Neural cell (in vitro differentiated cells): ENCODE measurements at regions not wholly inside any gene's neighbourhood (a gene's known extent, or its start where the extent isn't known, plus 50 kb on each side); places are given as distances from the start of the nearest gene placed in this dataset.

Experiments
- H2AFZ ChIP-seq: fragments of 200-600, 300-800 bp; sonication (generic), shearing (Covaris generic); 2 replicates; pipeline ENCODE4 v1.6.0; 2014; ENCODE audit warnings: low read depth, mild to moderate bottlenecking, antibody characterized with exemption, low read length, moderate library complexity
- H3F3A ChIP-seq: fragments of 200-600 bp; shearing (Covaris generic); 2 replicates; pipeline ENCODE4 v1.6.1; 2016; ENCODE audit warnings: mild to moderate bottlenecking, moderate library complexity, mixed read lengths, antibody characterized with exemption, low read length; ENCODE audit not compliant: insufficient read depth, poor library complexity, severe bottlenecking
- H3K27ac ChIP-seq: fragments of 200-600, 300-800 bp; sonication (generic), shearing (Covaris generic); 2 replicates; pipeline ENCODE4 v1.5.1; 2014; ENCODE audit warnings: mild to moderate bottlenecking, low read length, moderate library complexity
- H3K27me3 ChIP-seq: fragments of 300-800, 200-600 bp; sonication (generic), shearing (Covaris generic); 2 replicates; pipeline ENCODE4 v1.6.0; 2014; ENCODE audit warnings: mild to moderate bottlenecking, low read depth, low read length, moderate library complexity; ENCODE audit not compliant: insufficient read depth
- H3K36me3 ChIP-seq: fragments of 300-800, 200-600 bp; sonication (generic), shearing (Covaris generic); 2 replicates; pipeline ENCODE4 v1.5.1; 2014; ENCODE audit warnings: mild to moderate bottlenecking, antibody characterized with exemption, low read length, moderate library complexity; ENCODE audit not compliant: insufficient read depth
- H3K4me2 ChIP-seq: fragments of 300-800, 200-600 bp; sonication (generic), shearing (Covaris generic); 2 replicates; pipeline ENCODE4 v1.6.0; 2014; ENCODE audit warnings: mild to moderate bottlenecking, low read length
- H3K4me3 ChIP-seq: fragments of 300-800, 200-600 bp; sonication (generic), shearing (Covaris generic); 2 replicates; pipeline ENCODE4 v1.5.1; 2014; ENCODE audit warnings: mild to moderate bottlenecking, low read length, moderate library complexity
- H3K79me2 ChIP-seq: fragments of 200-600 bp; shearing (Covaris generic); replicated peaks from 2 replicates; pipeline ENCODE4 v1.6.0; 2014; ENCODE audit warnings: mild to moderate bottlenecking, low read length, moderate library complexity; ENCODE audit not compliant: insufficient read depth
- H3K9ac ChIP-seq: fragments of 300-800, 200-600 bp; sonication (generic), shearing (Covaris generic); 2 replicates; pipeline ENCODE4 v1.6.1; 2016; ENCODE audit warnings: mild to moderate bottlenecking, low read length, mixed read lengths
- H3K9me2 ChIP-seq: fragments of 200-600 bp; shearing (Covaris generic); 2 replicates; pipeline ENCODE4 v1.6.1; 2016; ENCODE audit warnings: mild to moderate bottlenecking, low read length, mixed read lengths; ENCODE audit not compliant: insufficient read depth
- H3K9me3 ChIP-seq: fragments of 200-600, 300-800 bp; sonication (generic), shearing (Covaris generic); 2 replicates; pipeline ENCODE4 v1.6.1; 2016; ENCODE audit warnings: mild to moderate bottlenecking, mixed run types, low read length, moderate library complexity, mixed read lengths
- H4K20me1 ChIP-seq: fragments of 200-600 bp; shearing (Covaris generic); 2 replicates; pipeline ENCODE4 v1.6.1; 2016; ENCODE audit warnings: mild to moderate bottlenecking, mixed run types; ENCODE audit not compliant: insufficient read depth
- EP300 ChIP-seq: fragments of 450-650 bp; conservative IDR thresholded peaks from 2 replicates; pipeline ENCODE4 v1.6.1; 2014; ENCODE audit warnings: antibody characterized with exemption, mild to moderate bottlenecking, moderate library complexity; ENCODE audit not compliant: poor library complexity, severe bottlenecking
- EZH2 ChIP-seq: fragments of 200-600, 300-800 bp; shearing (Covaris generic), sonication (generic); IDR thresholded peaks from 2 replicates; pipeline ENCODE4 v1.6.1; 2014; ENCODE audit warnings: antibody characterized with exemption, low read length, borderline replicate concordance, mild to moderate bottlenecking; ENCODE audit not compliant: insufficient read depth, poor library complexity, severe bottlenecking
- MXI1 ChIP-seq: fragments of 450-650 bp; conservative IDR thresholded peaks from 2 replicates; pipeline ENCODE4 v1.6.1; 2014; ENCODE audit warnings: antibody characterized with exemption, mild to moderate bottlenecking; ENCODE audit not compliant: poor library complexity, severe bottlenecking
- POLR2AphosphoS5 ChIP-seq: IDR thresholded peaks from 2 replicates; pipeline ENCODE4 v1.6.1; 2012
- RAD21 ChIP-seq: fragments of 450-650 bp; conservative IDR thresholded peaks from 2 replicates; pipeline ENCODE4 v1.6.1; 2014; ENCODE audit warnings: antibody characterized with exemption, mild to moderate bottlenecking, moderate library complexity
- REST ChIP-seq: IDR thresholded peaks from 2 replicates; pipeline ENCODE4 v1.6.1; 2012; ENCODE audit warnings: borderline replicate concordance
- SMC3 ChIP-seq: fragments of 450-650 bp; conservative IDR thresholded peaks from 2 replicates; pipeline ENCODE4 v1.6.1; 2014; ENCODE audit warnings: antibody characterized with exemption, mild to moderate bottlenecking, moderate library complexity; ENCODE audit not compliant: poor library complexity
- TAF1 ChIP-seq: IDR thresholded peaks from 2 replicates; pipeline ENCODE4 v1.6.1; 2012; ENCODE audit warnings: low read depth

- no peak for TF ChIP-seq SMC3
- TF ChIP-seq REST = no peak
- TF ChIP-seq EP300 = no peak
- TF ChIP-seq MXI1 = no peak
- no peak for TF ChIP-seq POLR2AphosphoS5
- TF ChIP-seq TAF1 = no peak
- no peak for TF ChIP-seq RAD21
- Histone ChIP-seq H3K9me2 (no peaks in the 10 kb centered on the region), H3K36me3 (no peaks in the 10 kb centered on the region), H3K27ac (no peak overlapping the region), H3K27me3 (no peaks in the 10 kb centered on the region), H3K9me3 (no peaks in the 10 kb centered on the region), H3K9ac (no peak overlapping the region), H3K4me2 (no peak overlapping the region), H4K20me1 (no peaks in the 10 kb centered on the region), H3K79me2 (no peaks in the 10 kb centered on the region), H3F3A (no peaks in the 10 kb centered on the region), H3K4me3 (no peak overlapping the region), H2AFZ (no peak overlapping the region)
Observed at GRCh38 chr6:144856622-144857021, 571.5 kb downstream of the UTRN start.

GRCh38 chr6:144857086-144857485, 572.0 kb downstream of the UTRN start:
- no peaks in the 10 kb centered on the region for H3K79me2 ChIP-seq
- H3K27me3 ChIP-seq = no peaks in the 10 kb centered on the region
- no peak overlapping the region for H3K9ac ChIP-seq
- H3K9me2 ChIP-seq = no peaks in the 10 kb centered on the region
- H2AFZ ChIP-seq = no peak overlapping the region
- TF ChIP-seq EZH2 = no peak
- no peak for TF ChIP-seq REST
- no peak overlapping the region for H3K4me3 ChIP-seq
- H3K36me3 ChIP-seq = no peaks in the 10 kb centered on the region
- no peaks in the 10 kb centered on the region for H4K20me1 ChIP-seq
- H3K9me3 ChIP-seq = no peaks in the 10 kb centered on the region
- no peaks in the 10 kb centered on the region for H3F3A ChIP-seq
- no peak overlapping the region for H3K4me2 ChIP-seq
- H3K27ac ChIP-seq = no peak overlapping the region
